Smooth muscle cell (in vitro differentiated cells): ENCODE measurements at regions not wholly inside any gene's neighbourhood (a gene's known extent, or its start where the extent isn't known, plus 50 kb on each side); places are given as distances from the start of the nearest gene placed in this dataset.

ENCODE experiments used
- DNase-seq: peaks from one replicate; lab custom pipeline; 2025; ENCODE audit not compliant: unreplicated experiment; lab: John Stamatoyannopoulos, UW
- H2AFZ ChIP-seq: fragments of 200-600 bp; sonication (generic); 2 replicates; pipeline ENCODE4 v1.6.0; 2016; ENCODE audit warnings: antibody characterized with exemption, low read depth, mild to moderate bottlenecking
- H3F3A ChIP-seq: fragments of 200-600 bp; sonication (generic); 2 replicates; pipeline ENCODE4 v1.6.0; 2017; ENCODE audit warnings: antibody characterized with exemption, low read depth
- H3K27ac ChIP-seq: fragments of 200-600 bp; sonication (generic); 2 replicates; pipeline ENCODE4 v1.5.1; 2016; ENCODE audit warnings: low read depth, mild to moderate bottlenecking
- H3K27me3 ChIP-seq: fragments of 200-600 bp; sonication (generic); 2 replicates; pipeline ENCODE4 v1.6.1; 2016; ENCODE audit warnings: low read depth, mild to moderate bottlenecking
- H3K36me3 ChIP-seq: fragments of 200-600 bp; sonication (generic); 2 replicates; pipeline ENCODE4 v1.5.1; 2016; ENCODE audit warnings: low read depth
- H3K4me1 ChIP-seq: fragments of 200-600 bp; sonication (generic); 2 replicates; pipeline ENCODE4 v1.5.1; 2016; ENCODE audit warnings: low read depth
- H3K4me2 ChIP-seq: fragments of 200-600 bp; sonication (generic); 2 replicates; pipeline ENCODE4 v1.6.0; 2016; ENCODE audit warnings: mild to moderate bottlenecking
- H3K4me3 ChIP-seq: fragments of 200-600 bp; sonication (generic); 2 replicates; pipeline ENCODE4 v1.5.1; 2016; ENCODE audit warnings: mild to moderate bottlenecking
- H3K79me2 ChIP-seq: fragments of 200-600 bp; sonication (generic); 2 replicates; pipeline ENCODE4 v1.6.0; 2016; ENCODE audit warnings: low read depth, mild to moderate bottlenecking
- H3K9ac ChIP-seq: fragments of 200-600 bp; sonication (generic); 2 replicates; pipeline ENCODE4 v1.6.0; 2016; ENCODE audit warnings: low read depth
- H3K9me3 ChIP-seq: fragments of 200-600 bp; sonication (generic); replicated peaks from 2 replicates; pipeline ENCODE4 v1.5.1; 2016; ENCODE audit warnings: low read depth
- H4K20me1 ChIP-seq: fragments of 200-600 bp; sonication (generic); 2 replicates; pipeline ENCODE4 v1.6.0; 2016; ENCODE audit warnings: low read depth
- CTCF ChIP-seq: fragments of 200-600 bp; sonication (generic); IDR thresholded peaks from 2 replicates; pipeline ENCODE4 v1.5.1; 2017; ENCODE audit warnings: borderline replicate concordance, mild to moderate bottlenecking, antibody characterized with exemption; ENCODE audit not compliant: insufficient read depth, poor library complexity, severe bottlenecking
- WGBS: methylation state at CpG from one replicate; pipeline ENCODE4 v1.1.7; 2016; ENCODE audit warnings: low lambda C conversion rate; 5-methylcytosine and 5-hydroxymethylcytosine counted together

- Histone ChIP-seq H4K20me1 (no peaks in the 10 kb centered on the region), H3K9me3 (peaks cover 16% of the 10 kb centered on the region), H3K4me1 (no peaks in the 10 kb centered on the region), H3K36me3 (peaks cover 17% of the 10 kb centered on the region), H3K27me3 (no peaks in the 10 kb centered on the region), H3K79me2 (no peaks in the 10 kb centered on the region), H3K27ac (no peak overlapping the region), H3K9ac (no peak overlapping the region), H3F3A (no peaks in the 10 kb centered on the region), H2AFZ (no peak overlapping the region), H3K4me3 (no peak overlapping the region), H3K4me2 (no peak overlapping the region)
- TF ChIP-seq CTCF: no peak
- DNase-seq: no peak
- WGBS: 90% methylated on average over 4 of the region's 4 CpGs
These were observed 302.9 kb upstream of the RARB start for GRCh38 chr3:25125201-25125600.

- no peak for DNase-seq
- H3K9me3 ChIP-seq: peaks cover 20% of the 10 kb centered on the region
- no peak for TF ChIP-seq CTCF
- no peaks in the 10 kb centered on the region for H3K79me2 ChIP-seq
- H3K9ac ChIP-seq: no peak overlapping the region
- H3K4me1 ChIP-seq: no peaks in the 10 kb centered on the region
- H2AFZ ChIP-seq: no peak overlapping the region
- H4K20me1 ChIP-seq: no peaks in the 10 kb centered on the region
- H3F3A ChIP-seq: no peaks in the 10 kb centered on the region
- H3K4me2 ChIP-seq: no peak overlapping the region
- WGBS: 92% methylated on average over 2 of the region's 2 CpGs
- no peak overlapping the region for H3K4me3 ChIP-seq
- no peak overlapping the region for H3K27ac ChIP-seq
- H3K36me3 ChIP-seq: peaks cover 17% of the 10 kb centered on the region
- H3K27me3 ChIP-seq: no peaks in the 10 kb centered on the region
These were observed 299.3 kb upstream of the RARB start for GRCh38 chr3:25128735-25129134.

- Histone ChIP-seq H4K20me1 (no peaks in the 10 kb centered on the region), H3K36me3 (peaks cover 17% of the 10 kb centered on the region), H3K4me3 (no peak overlapping the region), H3K9me3 (peaks cover 20% of the 10 kb centered on the region), H3K27ac (no peak overlapping the region), H2AFZ (no peak overlapping the region), H3K27me3 (no peaks in the 10 kb centered on the region), H3K4me1 (no peaks in the 10 kb centered on the region), H3K79me2 (no peaks in the 10 kb centered on the region), H3K4me2 (no peak overlapping the region), H3K9ac (no peak overlapping the region), H3F3A (no peaks in the 10 kb centered on the region)
- DNase-seq: no peak
- 72% methylated on average over 4 of the region's 4 CpGs for WGBS
- no peak for TF ChIP-seq CTCF
These were observed 297.1 kb upstream of the RARB start for GRCh38 chr3:25130724-25131520.

GRCh38 chr3:25133588-25133987 lies 294.5 kb upstream of the RARB start:
- Histone ChIP-seq H3K27ac (no peak overlapping the region), H3K79me2 (no peaks in the 10 kb centered on the region), H3K4me2 (no peak overlapping the region), H3K27me3 (no peaks in the 10 kb centered on the region), H3K9me3 (peaks cover 17% of the 10 kb centered on the region), H4K20me1 (no peaks in the 10 kb centered on the region), H3K9ac (no peak overlapping the region), H3F3A (no peaks in the 10 kb centered on the region), H3K4me1 (no peaks in the 10 kb centered on the region), H3K4me3 (no peak overlapping the region), H3K36me3 (peaks cover 15% of the 10 kb centered on the region), H2AFZ (no peak overlapping the region)
- no peak for DNase-seq
- no peak for TF ChIP-seq CTCF
- 98% methylated on average over 3 of the region's 3 CpGs for WGBS
